Upper lobe of right lung (tissue), 1 donor: ENCODE measurements at regions not wholly inside any gene's neighbourhood (a gene's known extent, or its start where the extent isn't known, plus 50 kb on each side); places are given as distances from the start of the nearest gene placed in this dataset.

Experiments used
- ATAC-seq: fragments of 200-7000 bp; cut with Tn5 transposase; one replicate; pipeline ENCODE4 v1.9.1; 2020; ENCODE audit warnings: mild to moderate bottlenecking, moderate library complexity
- DNase-seq: peaks from one replicate; pipeline ENCODE4 v3.0.0-alpha.2; 2020
- H3K27ac ChIP-seq: fragments of 200-600 bp; one replicate; pipeline ENCODE4 v1.8.0; 2022
- H3K27me3 ChIP-seq: fragments of 200-600 bp; one replicate; pipeline ENCODE4 v1.8.0; 2022; ENCODE audit warnings: mild to moderate bottlenecking
- H3K36me3 ChIP-seq: fragments of 200-600 bp; one replicate; pipeline ENCODE4 v1.8.0; 2022
- H3K4me1 ChIP-seq: fragments of 200-600 bp; one replicate; pipeline ENCODE4 v1.8.0; 2022
- H3K4me3 ChIP-seq: fragments of 200-600 bp; one replicate; pipeline ENCODE4 v1.8.0; 2022; ENCODE audit warnings: mild to moderate bottlenecking
- H3K9me3 ChIP-seq: fragments of 200-600 bp; one replicate; pipeline ENCODE4 v1.8.0; 2022
- intact Hi-C: fragments of 100-400 bp; cut with DNase I; formaldehyde crosslinking; loops from one replicate; pipeline ENCODE4 v1.11.0; 2022
- TF ChIP-seq, protein P1 (sequence below): fragments of 200-600 bp; IDR thresholded peaks from one replicate; pipeline ENCODE4 v1.8.0; 2022; ENCODE audit warnings: antibody characterized with exemption
- donor health status: DM: no; HTN: yes; CAD: no; lungs with severe emphysema.

DNA sequence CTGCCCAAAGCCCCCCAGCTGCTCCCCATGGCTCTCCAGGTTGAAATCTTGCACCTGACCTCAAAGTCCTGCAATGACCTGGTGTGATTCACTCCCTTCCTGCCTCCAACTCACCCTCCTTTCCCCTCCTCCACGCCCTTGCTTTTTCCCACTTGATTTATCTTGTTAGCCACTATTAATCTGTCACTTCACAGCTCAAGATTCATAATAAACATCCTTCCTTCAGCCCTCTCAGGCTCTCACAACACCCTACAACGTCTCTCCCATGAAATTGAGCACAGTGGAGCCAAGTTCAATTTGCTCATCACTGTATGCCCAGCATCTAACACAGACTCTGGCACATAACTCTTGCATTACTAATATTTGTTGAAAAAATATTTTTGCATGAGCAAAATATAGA is 85.6 kb upstream of the SLC35G4 start:
- no peaks in the 10 kb centered on the region for H3K27me3 ChIP-seq
- TF ChIP-seq, protein P1, sequence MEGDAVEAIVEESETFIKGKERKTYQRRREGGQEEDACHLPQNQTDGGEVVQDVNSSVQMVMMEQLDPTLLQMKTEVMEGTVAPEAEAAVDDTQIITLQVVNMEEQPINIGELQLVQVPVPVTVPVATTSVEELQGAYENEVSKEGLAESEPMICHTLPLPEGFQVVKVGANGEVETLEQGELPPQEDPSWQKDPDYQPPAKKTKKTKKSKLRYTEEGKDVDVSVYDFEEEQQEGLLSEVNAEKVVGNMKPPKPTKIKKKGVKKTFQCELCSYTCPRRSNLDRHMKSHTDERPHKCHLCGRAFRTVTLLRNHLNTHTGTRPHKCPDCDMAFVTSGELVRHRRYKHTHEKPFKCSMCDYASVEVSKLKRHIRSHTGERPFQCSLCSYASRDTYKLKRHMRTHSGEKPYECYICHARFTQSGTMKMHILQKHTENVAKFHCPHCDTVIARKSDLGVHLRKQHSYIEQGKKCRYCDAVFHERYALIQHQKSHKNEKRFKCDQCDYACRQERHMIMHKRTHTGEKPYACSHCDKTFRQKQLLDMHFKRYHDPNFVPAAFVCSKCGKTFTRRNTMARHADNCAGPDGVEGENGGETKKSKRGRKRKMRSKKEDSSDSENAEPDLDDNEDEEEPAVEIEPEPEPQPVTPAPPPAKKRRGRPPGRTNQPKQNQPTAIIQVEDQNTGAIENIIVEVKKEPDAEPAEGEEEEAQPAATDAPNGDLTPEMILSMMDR: no peak
- H3K36me3 ChIP-seq: no peaks in the 10 kb centered on the region
- DNase-seq (no peak), ATAC-seq (no peak)
- intact Hi-C loops: no loop called here
- no peaks in the 10 kb centered on the region for H3K9me3 ChIP-seq
- no peak overlapping the region for H3K4me3 ChIP-seq
- H3K27ac ChIP-seq: no peak overlapping the region
- no peaks in the 10 kb centered on the region for H3K4me1 ChIP-seq

DNA sequence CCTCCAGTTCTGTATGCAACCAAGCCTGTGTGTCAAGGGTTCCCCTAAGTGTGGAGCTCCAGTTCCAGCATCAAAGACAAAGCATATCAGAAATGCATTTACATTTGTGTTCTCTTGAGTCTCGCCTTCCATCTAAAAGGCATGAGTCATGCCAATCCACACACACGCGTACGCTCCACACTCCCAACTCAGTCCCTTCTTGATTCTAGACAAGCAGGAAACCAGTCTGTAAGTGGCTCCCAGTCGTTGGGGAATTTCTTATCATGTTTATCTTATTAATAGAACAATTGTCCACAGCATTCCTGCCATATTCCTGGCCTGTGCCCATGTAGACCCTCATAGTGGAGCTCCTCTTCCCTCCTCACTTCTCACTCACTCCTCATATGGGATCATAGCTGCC is 86.4 kb upstream of the SLC35G4 start:
- no peak overlapping the region for H3K4me3 ChIP-seq
- no peak for ATAC-seq
- intact Hi-C loops: no loop called here

DNA sequence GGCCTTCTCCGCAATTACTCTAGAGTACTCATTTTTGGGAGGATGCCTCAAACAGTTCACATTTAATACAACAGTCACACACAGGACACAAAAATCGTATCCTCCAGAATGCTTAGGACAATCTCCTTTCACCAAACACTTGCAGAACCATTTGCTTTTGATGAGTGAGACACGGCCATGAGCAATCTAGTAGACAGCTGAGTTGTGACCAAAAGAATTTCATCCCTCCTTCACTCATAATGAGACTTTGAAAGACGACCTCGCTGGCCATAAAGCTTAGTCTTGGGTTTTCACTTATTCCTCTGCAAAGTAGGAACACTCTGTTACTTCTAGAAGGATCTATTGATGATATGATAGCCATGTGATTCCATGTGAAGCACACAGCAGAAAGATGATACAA is 87.5 kb upstream of the SLC35G4 start:
- no peak for ATAC-seq
- Histone ChIP-seq H3K4me1 (no peaks in the 10 kb centered on the region), H3K36me3 (no peaks in the 10 kb centered on the region), H3K9me3 (no peaks in the 10 kb centered on the region), H3K4me3 (no peak overlapping the region), H3K27me3 (no peaks in the 10 kb centered on the region), H3K27ac (no peak overlapping the region)
- no peak for DNase-seq
- intact Hi-C loops: no loop called here
- TF ChIP-seq, protein P1: no peak

More for the DNA sequence above, 86.4 kb upstream of the SLC35G4 start:
- no peaks in the 10 kb centered on the region for H3K27me3 ChIP-seq
- TF ChIP-seq, protein P1: no peak
- H3K36me3 ChIP-seq: no peaks in the 10 kb centered on the region
- no peaks in the 10 kb centered on the region for H3K4me1 ChIP-seq
- DNase-seq: no peak
- H3K9me3 ChIP-seq: no peaks in the 10 kb centered on the region
- H3K27ac ChIP-seq: no peak overlapping the region

DNA sequence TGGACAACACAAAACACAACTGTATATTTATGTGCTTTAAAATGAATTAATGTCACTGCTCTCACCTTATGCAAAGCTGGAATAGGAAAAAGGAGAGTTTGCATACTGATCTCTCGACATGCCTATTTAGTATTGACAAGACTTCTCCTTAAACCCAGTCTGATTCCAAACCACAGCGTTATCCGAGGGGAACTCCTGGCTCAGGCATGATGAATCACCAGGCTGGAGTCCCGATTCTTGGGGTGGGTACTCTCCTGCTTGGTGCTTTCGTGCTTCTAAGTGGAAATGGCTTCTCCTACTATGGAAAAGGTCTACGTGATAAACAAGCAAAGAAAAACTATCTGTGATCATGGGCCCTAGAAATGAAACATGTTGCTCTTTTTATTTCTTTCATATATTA is 88.9 kb upstream of the SLC35G4 start:
- no peak overlapping the region for H3K4me3 ChIP-seq

DNA sequence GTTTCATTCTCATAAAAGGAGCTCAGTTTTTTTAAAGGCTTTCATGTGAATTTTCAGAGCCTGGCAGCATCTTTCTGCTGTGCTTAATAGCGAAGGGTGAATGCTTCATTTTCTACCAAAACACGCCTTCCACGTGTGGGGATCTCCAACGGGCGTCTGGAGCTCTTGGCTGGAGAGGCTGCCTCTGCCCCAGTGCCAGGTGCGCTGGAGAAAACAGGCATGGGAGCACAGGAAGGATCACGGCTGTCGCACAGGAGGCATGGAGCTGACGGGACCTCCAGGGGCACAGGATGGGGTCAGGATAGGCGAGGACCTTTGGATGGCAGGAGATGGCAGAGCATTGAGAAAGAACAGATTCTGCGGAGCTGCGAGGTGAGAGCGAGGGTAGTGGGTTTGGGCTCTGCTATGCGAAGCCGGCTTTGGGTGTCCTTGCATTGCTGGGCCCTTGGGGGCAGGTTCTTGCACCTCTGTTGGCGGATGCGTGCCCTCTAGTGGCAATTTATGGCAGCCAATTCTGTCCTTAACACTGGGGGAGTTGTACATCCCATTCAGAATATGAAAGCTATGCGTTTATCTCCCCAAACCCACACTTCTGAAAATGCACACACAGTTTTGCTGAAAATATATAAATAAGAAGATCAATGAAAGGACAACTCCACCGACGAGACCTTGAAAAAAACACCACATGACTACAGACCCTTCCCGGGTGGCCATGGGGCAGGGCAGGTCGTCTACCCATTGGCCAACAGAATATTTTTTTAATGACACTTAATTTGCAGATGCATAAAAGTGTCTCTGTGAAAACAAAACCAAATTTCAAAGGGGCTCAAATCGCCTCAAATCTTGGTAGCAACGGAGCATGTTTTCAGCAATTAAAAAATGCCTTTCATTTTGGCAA is 90.4 kb upstream of the SLC35G4 start:
- Histone ChIP-seq H3K4me3 (no peak overlapping the region), H3K27me3 (no peaks in the 10 kb centered on the region), H3K4me1 (no peaks in the 10 kb centered on the region), H3K36me3 (no peaks in the 10 kb centered on the region), H3K9me3 (no peaks in the 10 kb centered on the region), H3K27ac (no peak overlapping the region)
- TF ChIP-seq, protein P1: peak; percentile 60
- ATAC-seq: peak; percentile 68
- no peak for DNase-seq
- intact Hi-C loops: no loop called here

More for the DNA sequence above, 88.9 kb upstream of the SLC35G4 start:
- ATAC-seq (no peak), DNase-seq (no peak)
- H3K27me3 ChIP-seq: no peaks in the 10 kb centered on the region
- no peaks in the 10 kb centered on the region for H3K9me3 ChIP-seq
- TF ChIP-seq, protein P1: no peak
- intact Hi-C loops: no loop called here
- no peaks in the 10 kb centered on the region for H3K4me1 ChIP-seq
- H3K27ac ChIP-seq: no peak overlapping the region
- H3K36me3 ChIP-seq: no peaks in the 10 kb centered on the region
